A549 (cell line): ENCODE measurements at regions not wholly inside any gene's neighbourhood (a gene's known extent, or its start where the extent isn't known, plus 50 kb on each side); places are given as distances from the start of the nearest gene placed in this dataset.

Experiments
- ATAC-seq, 2 experiments: fragments of 200-7000 bp in 1 of 2; fragments of >200 bp in 1 of 2; cut with Nextera tagmentation in 1 of 2; cut with Tn5 transposase in 1 of 2; 3 replicates each; pipeline versions ENCODE4 v1.8.0 to v1.9.1; 2018 to 2020; ENCODE audit warnings: mild to moderate bottlenecking in 1 of 2, moderate library complexity in 1 of 2
- CTCF ChIA-PET: fragments of 300-600 bp; sonication (Branson Sonifier 250); formaldehyde crosslinking; extraction: SDS; loops from one replicate; lab custom pipeline; 2021; ENCODE audit warnings: antibody characterized with exemption, inconsistent platforms; lab: Yijun Ruan, JAX
- POLR2A ChIA-PET: fragments of 350-600 bp; formaldehyde crosslinking; extraction: SDS; loops from one replicate; lab custom pipeline; 2021; ENCODE audit warnings: antibody characterized with exemption, inconsistent platforms; lab: Yijun Ruan, JAX
- DNase-seq, 2 experiments: peaks; one replicate each; pipeline versions ENCODE4 v3.0.0 to v3.0.0-alpha.2; 2011 to 2016; ENCODE audit warnings: low read depth in 1 of 2, low spot score in 1 of 2
- FAIRE-seq: peaks from 2 replicates; lab custom pipeline; 2011; peaks lifted over from hg19 to GRCh38; lab: Jason Lieb, UNC
- H3K27ac ChIP-seq, 2 experiments: fragments of >200 bp; sonication (Bioruptor Twin); formaldehyde crosslinking; 3 replicates each; pipeline ENCODE4 v1.5.1; 2016 to 2017
- H3K4me1 ChIP-seq: fragments of >200 bp; sonication (Bioruptor Twin); formaldehyde crosslinking; 3 replicates; pipeline ENCODE4 v1.6.1; 2016
- H3K4me2 ChIP-seq: fragments of >200 bp; sonication (Bioruptor Twin); formaldehyde crosslinking; 3 replicates; pipeline ENCODE4 v1.6.1; 2016
- H3K4me3 ChIP-seq: fragments of >200 bp; sonication (Bioruptor Twin); formaldehyde crosslinking; 3 replicates; pipeline ENCODE4 v1.5.1; 2016
- H3K9me3 ChIP-seq: fragments of >200 bp; sonication (Bioruptor Twin); formaldehyde crosslinking; 3 replicates; pipeline ENCODE4 v1.6.1; 2016
- BCL3 ChIP-seq: fragments of >200 bp; sonication (Bioruptor Twin); formaldehyde crosslinking; IDR thresholded peaks from 3 replicates; pipeline ENCODE4 v1.6.1; 2016
- BHLHE40 ChIP-seq: IDR thresholded peaks from 2 replicates; pipeline ENCODE4 v1.6.1; 2012; ENCODE audit warnings: low read depth, low read length, inconsistent platforms
- CEBPB ChIP-seq, 2 experiments: fragments of >200 bp in 1 of 2; sonication (Bioruptor Twin) in 1 of 2; formaldehyde crosslinking in 1 of 2; IDR thresholded peaks; 2 replicates each; pipeline ENCODE4 v1.6.1; 2012 to 2016
- E2F6 ChIP-seq: IDR thresholded peaks from 2 replicates; pipeline ENCODE4 v1.6.1; 2012; ENCODE audit warnings: low read depth, borderline replicate concordance
- FOSB ChIP-seq: fragments of 250-450 bp; sonication (Bioruptor Pico); IDR thresholded peaks from 2 replicates; pipeline ENCODE4 v1.5.0; 2020; ENCODE audit warnings: mild to moderate bottlenecking, moderate library complexity
- FOSL2 ChIP-seq, 2 experiments: fragments of 450-650 bp in 1 of 2; fragments of >200 bp in 1 of 2; sonication (Bioruptor Twin) in 1 of 2; formaldehyde crosslinking; IDR thresholded peaks; 2 replicates each; pipeline versions ENCODE4 v1.5.0 to v1.6.1; 2016 to 2020; ENCODE audit warnings: mild to moderate bottlenecking in 1 of 2, moderate library complexity in 1 of 2
- FOXS1 ChIP-seq: fragments of 250-450 bp; sonication (Bioruptor Pico); IDR thresholded peaks from 2 replicates; pipeline ENCODE4 v1.5.0; 2020; ENCODE audit warnings: mild to moderate bottlenecking, moderate library complexity
- HDAC2 ChIP-seq: fragments of 200-600 bp; sonication (generic); IDR thresholded peaks from 2 replicates; pipeline ENCODE4 v1.6.1; 2016
- HEYL ChIP-seq: fragments of 250-450 bp; sonication (Bioruptor Pico); IDR thresholded peaks from 2 replicates; pipeline ENCODE4 v1.8.0; 2021; ENCODE audit warnings: mild to moderate bottlenecking, moderate library complexity
- HOXA7 ChIP-seq: fragments of 250-450 bp; sonication (Bioruptor Pico); IDR thresholded peaks from 2 replicates; pipeline ENCODE4 v1.5.0; 2020; ENCODE audit warnings: mild to moderate bottlenecking, moderate library complexity
- HOXB13 ChIP-seq: fragments of 250-450 bp; sonication (Bioruptor Pico); IDR thresholded peaks from 2 replicates; pipeline ENCODE4 v1.5.0; 2020; ENCODE audit warnings: low read depth, mild to moderate bottlenecking, moderate library complexity
- MAFK ChIP-seq: fragments of 450-650 bp; IDR thresholded peaks from 2 replicates; pipeline ENCODE4 v1.6.1; 2014; ENCODE audit not compliant: partially characterized antibody
- MAX ChIP-seq: IDR thresholded peaks from 2 replicates; pipeline ENCODE4 v1.6.1; 2012
- MAZ ChIP-seq: fragments of 150-350 bp; IDR thresholded peaks from 2 replicates; pipeline ENCODE4 v1.6.1; 2014; ENCODE audit warnings: antibody characterized with exemption, low read depth, low read length, borderline replicate concordance
- MYC ChIP-seq: IDR thresholded peaks from 2 replicates; pipeline ENCODE4 v1.6.1; 2012; ENCODE audit warnings: mild to moderate bottlenecking, inconsistent platforms, low read length, improper control_type of control experiment, borderline replicate concordance
- NFE2L2 ChIP-seq: fragments of 150-350 bp; conservative IDR thresholded peaks from 2 replicates; pipeline ENCODE4 v1.6.1; 2014; ENCODE audit warnings: low read length
- NPAS2 ChIP-seq: fragments of 250-450 bp; sonication (Bioruptor Pico); IDR thresholded peaks from 2 replicates; pipeline ENCODE4 v1.8.0; 2022; ENCODE audit warnings: mild to moderate bottlenecking, moderate library complexity, borderline replicate concordance
- PHF8 ChIP-seq: fragments of 200-600 bp; sonication (generic); IDR thresholded peaks from 2 replicates; pipeline ENCODE4 v1.6.1; 2016; ENCODE audit warnings: low read depth, mild to moderate bottlenecking, antibody characterized with exemption, moderate library complexity, borderline replicate concordance
- POLR2A ChIP-seq: IDR thresholded peaks from 2 replicates; pipeline ENCODE4 v1.6.1; 2012; ENCODE audit warnings: mild to moderate bottlenecking, low read length
- POLR2AphosphoS2 ChIP-seq: conservative IDR thresholded peaks from 2 replicates; pipeline ENCODE4 v1.6.1; 2012; ENCODE audit warnings: low read length, improper control_type of control experiment, inconsistent platforms
- RAD21 ChIP-seq, 2 experiments: fragments of >200 bp in 1 of 2; sonication (Bioruptor Twin) in 1 of 2; formaldehyde crosslinking in 1 of 2; IDR thresholded peaks in 1 of 2; conservative IDR thresholded peaks in 1 of 2; 2 replicates in 1 of 2; 3 replicates in 1 of 2; pipeline ENCODE4 v1.6.1; 2012 to 2018; ENCODE audit warnings: inconsistent platforms in 1 of 2
- SREBF2 ChIP-seq: fragments of 450-650 bp; IDR thresholded peaks from 2 replicates; pipeline ENCODE4 v1.6.1; 2014; ENCODE audit warnings: mild to moderate bottlenecking, moderate library complexity
- TFCP2L1 ChIP-seq: fragments of 250-450 bp; sonication (Bioruptor Pico); IDR thresholded peaks from 2 replicates; pipeline ENCODE4 v1.5.0; 2021; ENCODE audit warnings: mild to moderate bottlenecking
- TP53 ChIP-seq: fragments of 250-450 bp; sonication (Bioruptor Pico); IDR thresholded peaks from 2 replicates; pipeline ENCODE4 v1.5.0; 2021; ENCODE audit warnings: mild to moderate bottlenecking, moderate library complexity
- ZFP36 ChIP-seq: fragments of 450-650 bp; IDR thresholded peaks from 2 replicates; pipeline ENCODE4 v1.6.1; 2014; ENCODE audit warnings: borderline replicate concordance; ENCODE audit not compliant: partially characterized antibody
- WGBS: methylation state at CpG from one replicate; pipeline ENCODE4 v1.1.6; 2017; ENCODE audit errors: missing lambda C conversion rate; 5-methylcytosine and 5-hydroxymethylcytosine counted together

- TF ChIP-seq BCL3 (no peak), MAZ (no peak), FOSB (CRISPR knock-in tag) (no peak)
- TF ChIP-seq, all 56 proteins: peak for 0
These were observed 185.5 kb upstream of the NBEA start (continued) for GRCh38 chr13:34756572-34756971.

- Histone ChIP-seq H3K27ac (no peak overlapping the region), H3K4me2 (no peak overlapping the region), H3K4me3 (no peak overlapping the region), H3K4me1 (no peaks in the 10 kb centered on the region), H3K9me3 (no peaks in the 10 kb centered on the region)
- no peak for FAIRE-seq
- DNase-seq = no peak
- WGBS = 50% methylated on average over 2 of the region's 2 CpGs
- no peak for ATAC-seq
- CTCF ChIA-PET = no interaction called here
- POLR2A ChIA-PET = no interaction called here
- no peak for TF ChIP-seq E2F6
- TF ChIP-seq HEYL (CRISPR knock-in tag) = no peak
- no peak for TF ChIP-seq FOXS1 (CRISPR knock-in tag)
- TF ChIP-seq TFCP2L1 = no peak
- TF ChIP-seq POLR2AphosphoS2 = no peak
- no peak for TF ChIP-seq CEBPB (IDR thresholded peaks at IDR 0.05)
These were observed 184.6 kb upstream of the NBEA start for GRCh38 chr13:34757441-34757840.

- Histone ChIP-seq H3K4me1 (no peaks in the 10 kb centered on the region), H3K9me3 (no peaks in the 10 kb centered on the region), H3K4me2 (no peak overlapping the region), H3K27ac (no peak overlapping the region), H3K4me3 (no peak overlapping the region)
- ChIA-PET CTCF (no interaction called here), POLR2A (no interaction called here)
- no peak for DNase-seq
- no peak for FAIRE-seq
- no peak for ATAC-seq
- WGBS = 85% methylated on average over 2 of the region's 2 CpGs
- no peak for TF ChIP-seq RAD21 (conservative IDR thresholded peaks at IDR 0.05 in 1 of 2, IDR thresholded peaks at IDR 0.05 in 1 of 2)
- no peak for TF ChIP-seq HOXB13 (CRISPR knock-in tag)
- no peak for TF ChIP-seq FOSL2 (IDR thresholded peaks at IDR 0.05)
- TF ChIP-seq FOSL2 (CRISPR knock-in tag; IDR thresholded peaks at IDR 0.05) = no peak
- TF ChIP-seq MYC = no peak
- TF ChIP-seq PHF8 = no peak
- TF ChIP-seq MAZ = no peak
- TF ChIP-seq ZFP36 = no peak
- no peak for TF ChIP-seq BHLHE40
- no peak for TF ChIP-seq TFCP2L1
- TF ChIP-seq TP53 (CRISPR knock-in tag) = no peak
- no peak for TF ChIP-seq NPAS2 (CRISPR knock-in tag)
- no peak for TF ChIP-seq HOXA7 (CRISPR knock-in tag)
- no peak for TF ChIP-seq SREBF2
- no peak for TF ChIP-seq NFE2L2
- no peak for TF ChIP-seq MAFK
- TF ChIP-seq HDAC2 = no peak
- TF ChIP-seq MAX = no peak
- no peak for TF ChIP-seq POLR2A
These were observed 183.4 kb upstream of the NBEA start for GRCh38 chr13:34758628-34759027.
